Esophagus muscularis mucosa (tissue), 4 donors: ENCODE measurements at regions not wholly inside any gene's neighbourhood (a gene's known extent, or its start where the extent isn't known, plus 50 kb on each side); places are given as distances from the start of the nearest gene placed in this dataset.

Experiments
- EP300 ChIP-seq: sonication (generic); formaldehyde crosslinking; IDR thresholded peaks from one replicate; pipeline ENCODE4 v1.6.1; 2017; ENCODE audit warnings: antibody characterized with exemption
- POLR2A ChIP-seq: fragments of 450-650 bp; IDR thresholded peaks from one replicate; pipeline ENCODE4 v1.6.1; 2017; ENCODE audit warnings: antibody characterized with exemption, moderate library complexity, mild to moderate bottlenecking, low read depth
- POLR2AphosphoS5 ChIP-seq, 2 donors: sonication (generic); formaldehyde crosslinking; IDR thresholded peaks; one replicate each; pipeline ENCODE4 v1.6.1; 2017; ENCODE audit warnings: antibody characterized with exemption in 2 of 2
- TF ChIP-seq, protein P1 (sequence below), 3 experiments: fragments of 200-600 bp in 2 of 3; fragments of 450-650 bp in 1 of 3; sonication (generic) in 2 of 3; IDR thresholded peaks; one replicate each; pipeline ENCODE4 v1.5.1; 2017 to 2019; ENCODE audit warnings: antibody characterized with exemption in 3 of 3, mild to moderate bottlenecking in 2 of 3, moderate library complexity in 1 of 3

DNA sequence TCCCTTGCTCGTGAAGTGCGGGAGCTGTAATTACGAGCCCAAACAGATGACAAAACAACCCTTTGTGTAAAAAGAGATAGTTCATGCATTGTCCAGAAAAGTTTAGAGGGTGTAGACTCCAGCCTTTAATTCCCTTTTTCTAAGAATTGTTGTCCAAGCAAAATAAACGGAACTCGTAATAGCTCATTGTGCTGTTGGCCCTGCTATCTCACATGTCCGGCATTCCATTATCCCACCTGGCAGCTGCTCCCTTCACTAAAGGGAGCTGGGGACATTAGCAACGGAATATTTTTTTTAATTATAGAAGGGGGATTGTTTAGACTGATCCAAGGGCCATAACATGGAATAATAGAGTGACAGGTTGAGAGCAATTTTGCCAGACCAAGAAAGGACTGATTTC, 277.5 kb upstream of the TBX3 start:
- TF ChIP-seq, protein P1, sequence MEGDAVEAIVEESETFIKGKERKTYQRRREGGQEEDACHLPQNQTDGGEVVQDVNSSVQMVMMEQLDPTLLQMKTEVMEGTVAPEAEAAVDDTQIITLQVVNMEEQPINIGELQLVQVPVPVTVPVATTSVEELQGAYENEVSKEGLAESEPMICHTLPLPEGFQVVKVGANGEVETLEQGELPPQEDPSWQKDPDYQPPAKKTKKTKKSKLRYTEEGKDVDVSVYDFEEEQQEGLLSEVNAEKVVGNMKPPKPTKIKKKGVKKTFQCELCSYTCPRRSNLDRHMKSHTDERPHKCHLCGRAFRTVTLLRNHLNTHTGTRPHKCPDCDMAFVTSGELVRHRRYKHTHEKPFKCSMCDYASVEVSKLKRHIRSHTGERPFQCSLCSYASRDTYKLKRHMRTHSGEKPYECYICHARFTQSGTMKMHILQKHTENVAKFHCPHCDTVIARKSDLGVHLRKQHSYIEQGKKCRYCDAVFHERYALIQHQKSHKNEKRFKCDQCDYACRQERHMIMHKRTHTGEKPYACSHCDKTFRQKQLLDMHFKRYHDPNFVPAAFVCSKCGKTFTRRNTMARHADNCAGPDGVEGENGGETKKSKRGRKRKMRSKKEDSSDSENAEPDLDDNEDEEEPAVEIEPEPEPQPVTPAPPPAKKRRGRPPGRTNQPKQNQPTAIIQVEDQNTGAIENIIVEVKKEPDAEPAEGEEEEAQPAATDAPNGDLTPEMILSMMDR (IDR thresholded peaks at IDR 0.05), result no peak
- TF ChIP-seq POLR2A, result no peak
- TF ChIP-seq EP300, result no peak
- TF ChIP-seq POLR2AphosphoS5 (IDR thresholded peaks at IDR 0.05), result no peak
